ENCODE measurements at regions not wholly inside any gene's neighbourhood (a gene's known extent, or its start where the extent isn't known, plus 50 kb on each side); places are given as distances from the start of the nearest gene placed in this dataset.

DNA sequence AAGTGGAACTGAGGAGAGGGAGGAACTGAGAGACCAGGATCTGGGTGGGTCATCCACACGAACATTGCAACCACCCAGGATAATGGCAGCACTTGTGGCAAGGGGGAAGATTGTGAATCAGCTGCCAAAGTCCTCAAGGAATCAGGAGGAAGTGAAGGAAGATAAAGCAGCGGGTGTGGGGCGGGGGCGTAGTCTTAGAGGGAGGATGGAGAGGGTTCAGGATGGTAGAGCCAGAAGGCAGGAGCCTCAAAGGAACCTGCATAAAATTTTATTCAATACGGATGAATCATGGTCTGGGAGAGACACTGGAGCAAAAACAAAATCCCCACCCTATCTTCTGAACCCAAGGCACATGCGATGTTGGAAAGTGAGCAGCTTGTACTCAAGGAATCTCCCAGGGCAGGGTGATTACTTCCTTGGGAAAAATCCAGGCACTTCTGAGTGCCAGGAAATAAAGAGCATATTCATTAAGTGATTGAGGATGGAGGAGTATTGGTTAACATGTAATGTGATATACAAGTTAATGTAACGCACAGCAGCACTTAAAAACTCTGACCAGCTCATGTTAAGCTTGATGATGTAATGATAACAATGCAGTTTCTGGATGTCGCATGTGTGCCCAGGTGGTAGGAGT is 82.0 kb upstream of the B3GAT2 start:
- no peak overlapping the region for H3K9ac ChIP-seq (ENCODE audit: insufficient read depth, low read length, poor library complexity, severe bottlenecking)
- Mint-ChIP-seq H3K4me1 (peaks cover 4% of the 10 kb centered on the region), H3K27me3 (ENCODE audit: low read depth in 3 of 3) (peaks cover 0 to 2% (median 0%) of the 10 kb centered on the region in 3 donors), H3K27ac (no peak overlapping the region), H3K36me3 (no peaks in the 10 kb centered on the region), H3K4me3 (no peak overlapping the region), H3K9me3 (peaks cover 0 to 11% (median 3%) of the 10 kb centered on the region in 7 donors)
- no peaks in the 10 kb centered on the region for H3K27me3 ChIP-seq (ENCODE audit: control insufficient read depth in 2 of 2, insufficient read depth in 2 of 2, low read length in 2 of 2)
- TF ChIP-seq CTCF (IDR thresholded peaks at IDR 0.05): no peak
- intact Hi-C loops (cut with micrococcal nuclease): no loop called here
- no peak overlapping the region for H2AFZ ChIP-seq (ENCODE audit: insufficient read depth, low read depth, low read length, poor library complexity, severe bottlenecking)
- no peak overlapping the region for H3K4me3 ChIP-seq (replicated peaks in 1 of 3; ENCODE audit: low read depth in 2 of 3, low read length in 3 of 3)
- H3K9me3 ChIP-seq (replicated peaks in 1 of 2; ENCODE audit: control insufficient read depth in 1 of 2, insufficient read depth in 1 of 2, low read length in 2 of 2): no peaks in the 10 kb centered on the region
- peaks cover 3% of the 10 kb centered on the region in 2 donors for H3K4me1 ChIP-seq (ENCODE audit: control insufficient read depth in 1 of 2, insufficient read depth in 2 of 2, low read length in 2 of 2)
- no peaks in the 10 kb centered on the region for H3K79me2 ChIP-seq (ENCODE audit: insufficient read depth, low read length)
- WGBS (ENCODE audit: insufficient coverage): 88% methylated on average over 6 of the region's 8 CpGs
- no peak overlapping the region for H3K4me2 ChIP-seq (replicated peaks; ENCODE audit: extremely low read depth, low read length, poor library complexity, severe bottlenecking)
- no peaks in the 10 kb centered on the region for H3K36me3 ChIP-seq (replicated peaks in 1 of 2; ENCODE audit: control insufficient read depth in 1 of 2, insufficient read depth in 2 of 2, low read length in 2 of 2)
- no peak overlapping the region for H3K27ac ChIP-seq (ENCODE audit: low read depth in 1 of 2, low read length in 2 of 2)
- DNase-seq: no peak
- H4K20me1 ChIP-seq (ENCODE audit: insufficient read depth, low read length): no peaks in the 10 kb centered on the region

GRCh38 chr6:71040043-71040442 is 83.2 kb upstream of the B3GAT2 start:
- Mint-ChIP-seq H3K4me3 (no peak overlapping the region), H3K36me3 (no peaks in the 10 kb centered on the region), H3K4me1 (peaks cover 10% of the 10 kb centered on the region), H3K9me3 (peaks cover 0 to 11% (median 3%) of the 10 kb centered on the region in 7 donors), H3K27me3 (ENCODE audit: low read depth in 3 of 3) (peaks cover 0 to 2% (median 0%) of the 10 kb centered on the region in 3 donors), H3K27ac (no peak overlapping the region)
- Histone ChIP-seq H3K4me2 (replicated peaks; ENCODE audit: extremely low read depth, low read length, poor library complexity, severe bottlenecking) (no peak overlapping the region), H3K9me3 (replicated peaks in 1 of 2; ENCODE audit: control insufficient read depth in 1 of 2, insufficient read depth in 1 of 2, low read length in 2 of 2) (no peaks in the 10 kb centered on the region), H3K79me2 (ENCODE audit: insufficient read depth, low read length) (no peaks in the 10 kb centered on the region), H3K4me3 (replicated peaks in 1 of 3; ENCODE audit: low read depth in 2 of 3, low read length in 3 of 3) (no peak overlapping the region), H4K20me1 (ENCODE audit: insufficient read depth, low read length) (no peaks in the 10 kb centered on the region), H3K27me3 (ENCODE audit: control insufficient read depth in 2 of 2, insufficient read depth in 2 of 2, low read length in 2 of 2) (no peaks in the 10 kb centered on the region), H3K36me3 (replicated peaks in 1 of 2; ENCODE audit: control insufficient read depth in 1 of 2, insufficient read depth in 2 of 2, low read length in 2 of 2) (no peaks in the 10 kb centered on the region), H2AFZ (ENCODE audit: insufficient read depth, low read depth, low read length, poor library complexity, severe bottlenecking) (no peak overlapping the region), H3K4me1 (ENCODE audit: control insufficient read depth in 1 of 2, insufficient read depth in 2 of 2, low read length in 2 of 2) (peaks cover 7 to 9% of the 10 kb centered on the region in 2 donors), H3K9ac (ENCODE audit: insufficient read depth, low read length, poor library complexity, severe bottlenecking) (no peak overlapping the region), H3K27ac (ENCODE audit: low read depth in 1 of 2, low read length in 2 of 2) (no peak overlapping the region)
- no peak for DNase-seq
- no peak for TF ChIP-seq CTCF (IDR thresholded peaks at IDR 0.05)
- WGBS (ENCODE audit: insufficient coverage): 100% methylated on average over 1 of the region's 1 CpG
- intact Hi-C loops (cut with micrococcal nuclease): no loop called here
